ENCODE measurements at regions not wholly inside any gene's neighbourhood (a gene's known extent, or its start where the extent isn't known, plus 50 kb on each side); places are given as distances from the start of the nearest gene placed in this dataset.
A peak's percentile ranks its signal among the peaks of the same experiment; 100 is the strongest.

DNA sequence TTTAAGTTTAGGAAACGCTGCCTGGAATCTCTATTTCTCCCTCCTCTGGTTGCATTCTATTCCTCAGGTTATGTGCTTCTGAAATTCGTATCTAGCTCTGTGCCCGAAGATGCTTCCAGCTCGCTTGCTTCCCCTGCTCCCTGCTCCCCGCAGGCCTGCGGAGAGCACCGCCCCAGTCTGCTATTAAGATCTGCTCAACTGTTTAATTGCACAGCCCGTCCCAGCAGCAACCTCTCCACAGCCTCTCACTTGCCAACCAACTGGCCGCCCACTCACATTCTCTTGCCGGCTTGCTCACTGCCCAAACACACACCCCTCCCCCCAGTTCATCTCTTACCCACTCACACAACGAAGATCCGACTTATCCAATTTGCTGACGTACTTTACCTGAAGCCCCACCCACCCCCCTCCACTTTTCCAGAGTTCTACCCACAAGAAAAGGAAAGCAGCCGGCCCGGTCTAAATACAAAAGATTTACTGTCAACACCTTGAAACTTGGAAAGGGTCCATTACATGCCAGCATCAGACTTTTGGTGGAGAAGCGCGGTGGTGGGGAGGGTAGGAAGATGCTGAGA lies 167.3 kb upstream of the KLF14 start (continued):
- TF ChIP-seq GLI4 (tag by site-specific recombination; IDR thresholded peaks at IDR 0.05) (no peak), RBAK (tag by site-specific recombination; IDR thresholded peaks at IDR 0.05) (no peak), ZNF654 (tag by site-specific recombination; IDR thresholded peaks at IDR 0.05; ENCODE audit: low read depth) (no peak), ZNF549 (tag by site-specific recombination; IDR thresholded peaks at IDR 0.05) (no peak), ZNF341 (tag by site-specific recombination; IDR thresholded peaks at IDR 0.05; ENCODE audit: low read depth) (peak; percentile 66), ZFHX2 (tag by site-specific recombination; conservative IDR thresholded peaks at IDR 0.05) (peak; percentile 98), ZNF214 (tag by site-specific recombination; IDR thresholded peaks at IDR 0.05; ENCODE audit: borderline replicate concordance) (no peak), KLF9 (tag by site-specific recombination; IDR thresholded peaks at IDR 0.05; ENCODE audit: low read depth) (peak; percentile 68; the same call in 1 of the 2 replicates), YY2 (tag by site-specific recombination; IDR thresholded peaks at IDR 0.05) (no peak), ZNF843 (tag by site-specific recombination; IDR thresholded peaks at IDR 0.05) (peak; percentile 73), ZIC2 (tag by site-specific recombination; IDR thresholded peaks at IDR 0.05) (peak; percentile 95), ZNF248 (tag by site-specific recombination; IDR thresholded peaks at IDR 0.05) (no peak), ZBTB21 (tag by site-specific recombination; IDR thresholded peaks at IDR 0.05) (peak; percentile 77), ZNF335 (tag by site-specific recombination; conservative IDR thresholded peaks at IDR 0.05) (no peak), ZNF169 (tag by site-specific recombination; IDR thresholded peaks at IDR 0.05) (no peak), ZNF600 (tag by site-specific recombination; IDR thresholded peaks at IDR 0.05) (peak; percentile 87), ZNF596 (tag by site-specific recombination; IDR thresholded peaks at IDR 0.05) (no peak), ZNF530 (tag by site-specific recombination; IDR thresholded peaks at IDR 0.05; ENCODE audit: low read depth) (no peak)
- TF ChIP-seq, protein P1, sequence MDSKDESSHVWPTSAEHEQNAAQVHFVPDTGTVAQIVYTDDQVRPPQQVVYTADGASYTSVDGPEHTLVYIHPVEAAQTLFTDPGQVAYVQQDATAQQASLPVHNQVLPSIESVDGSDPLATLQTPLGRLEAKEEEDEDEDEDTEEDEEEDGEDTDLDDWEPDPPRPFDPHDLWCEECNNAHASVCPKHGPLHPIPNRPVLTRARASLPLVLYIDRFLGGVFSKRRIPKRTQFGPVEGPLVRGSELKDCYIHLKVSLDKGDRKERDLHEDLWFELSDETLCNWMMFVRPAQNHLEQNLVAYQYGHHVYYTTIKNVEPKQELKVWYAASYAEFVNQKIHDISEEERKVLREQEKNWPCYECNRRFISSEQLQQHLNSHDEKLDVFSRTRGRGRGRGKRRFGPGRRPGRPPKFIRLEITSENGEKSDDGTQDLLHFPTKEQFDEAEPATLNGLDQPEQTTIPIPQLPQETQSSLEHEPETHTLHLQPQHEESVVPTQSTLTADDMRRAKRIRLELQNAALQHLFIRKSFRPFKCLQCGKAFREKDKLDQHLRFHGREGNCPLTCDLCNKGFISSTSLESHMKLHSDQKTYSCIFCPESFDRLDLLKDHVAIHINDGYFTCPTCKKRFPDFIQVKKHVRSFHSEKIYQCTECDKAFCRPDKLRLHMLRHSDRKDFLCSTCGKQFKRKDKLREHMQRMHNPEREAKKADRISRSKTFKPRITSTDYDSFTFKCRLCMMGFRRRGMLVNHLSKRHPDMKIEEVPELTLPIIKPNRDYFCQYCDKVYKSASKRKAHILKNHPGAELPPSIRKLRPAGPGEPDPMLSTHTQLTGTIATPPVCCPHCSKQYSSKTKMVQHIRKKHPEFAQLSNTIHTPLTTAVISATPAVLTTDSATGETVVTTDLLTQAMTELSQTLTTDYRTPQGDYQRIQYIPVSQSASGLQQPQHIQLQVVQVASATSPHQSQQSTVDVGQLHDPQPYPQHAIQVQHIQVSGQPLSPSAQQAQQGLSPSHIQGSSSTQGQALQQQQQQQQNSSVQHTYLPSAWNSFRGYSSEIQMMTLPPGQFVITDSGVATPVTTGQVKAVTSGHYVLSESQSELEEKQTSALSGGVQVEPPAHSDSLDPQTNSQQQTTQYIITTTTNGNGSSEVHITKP (tag by site-specific recombination; IDR thresholded peaks at IDR 0.05): peak; percentile 93

DNA sequence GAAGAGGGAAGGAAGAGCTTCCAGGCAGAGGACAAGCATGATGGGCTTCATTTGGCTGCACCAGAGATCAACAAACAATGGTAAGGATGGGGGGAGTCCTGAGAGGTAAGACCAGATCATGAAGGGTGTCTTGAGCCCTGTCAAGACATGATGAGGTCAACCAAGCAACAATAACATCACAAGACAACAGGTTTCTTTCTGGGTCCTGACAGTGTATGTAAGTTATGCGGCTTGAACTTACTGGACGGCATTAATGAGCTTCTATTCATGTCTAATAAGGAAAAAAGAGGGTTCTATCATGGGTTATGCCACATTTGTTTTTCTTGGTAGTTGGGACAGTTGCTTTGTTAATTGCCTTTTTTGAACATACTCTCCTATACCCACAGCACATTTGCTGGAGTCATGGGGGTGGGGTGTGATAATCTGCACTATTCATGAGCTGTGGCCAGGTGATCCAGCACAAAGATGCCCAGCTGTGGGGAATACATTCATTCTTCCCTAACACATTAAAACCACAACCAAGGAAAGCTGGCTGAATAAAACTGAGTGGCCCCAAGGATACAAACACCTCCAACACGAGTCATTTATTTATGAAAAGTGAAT lies 168.8 kb upstream of the KLF14 start:
- CTCF ChIA-PET: interaction anchor here (0.6 to 3.0 kb wide), 8 partner anchors 9 to 941 kb away, joined by 4 to 25 read pairs (median 6); no protein-coding TSS in a partner anchor
- Histone ChIP-seq H3K9me3 (ENCODE audit: control insufficient read depth, insufficient read depth, low read depth, low read length) (no peaks in the 10 kb centered on the region), H3K4me1 (ENCODE audit: control insufficient read depth, insufficient read depth, low read length) (peaks cover 17% of the 10 kb centered on the region), H3K36me3 (ENCODE audit: control insufficient read depth in 2 of 2, insufficient read depth in 1 of 2, low read length in 2 of 2) (no peaks in the 10 kb centered on the region), H3K4me3 (ENCODE audit: low read depth, low read length) (no peak overlapping the region), H3K27ac (ENCODE audit: extremely low read depth, low read depth, low read length) (no peak overlapping the region)
- TF ChIP-seq SCRT2 (tag by site-specific recombination; IDR thresholded peaks at IDR 0.05) (peak; percentile 46), SP2 (tag by site-specific recombination; IDR thresholded peaks at IDR 0.05) (no peak)
- POLR2A ChIA-PET: interaction anchor here (1.4 kb wide), 1 partner anchor 9 kb away, joined by 5 read pairs; no protein-coding TSS in a partner anchor

All from HEK293 (cell line).